ENCODE measurements at regions not wholly inside any gene's neighbourhood (a gene's known extent, or its start where the extent isn't known, plus 50 kb on each side); places are given as distances from the start of the nearest gene placed in this dataset.

GRCh38 chr11:113567867-113568544 lies 92.8 kb upstream of the DRD2 start:
- Mint-ChIP-seq H3K27me3 (ENCODE audit: low read depth) (peaks cover 19% of the 10 kb centered on the region), H3K36me3 (ENCODE audit: low read depth) (no peaks in the 10 kb centered on the region), H3K27ac (peak overlapping the region; percentile 28 to 73 (median 63)), H3K9me3 (no peaks in the 10 kb centered on the region), H3K4me1 (peaks cover 37% of the 10 kb centered on the region), H3K4me3 (no peak overlapping the region)
- TF ChIP-seq, protein P1, sequence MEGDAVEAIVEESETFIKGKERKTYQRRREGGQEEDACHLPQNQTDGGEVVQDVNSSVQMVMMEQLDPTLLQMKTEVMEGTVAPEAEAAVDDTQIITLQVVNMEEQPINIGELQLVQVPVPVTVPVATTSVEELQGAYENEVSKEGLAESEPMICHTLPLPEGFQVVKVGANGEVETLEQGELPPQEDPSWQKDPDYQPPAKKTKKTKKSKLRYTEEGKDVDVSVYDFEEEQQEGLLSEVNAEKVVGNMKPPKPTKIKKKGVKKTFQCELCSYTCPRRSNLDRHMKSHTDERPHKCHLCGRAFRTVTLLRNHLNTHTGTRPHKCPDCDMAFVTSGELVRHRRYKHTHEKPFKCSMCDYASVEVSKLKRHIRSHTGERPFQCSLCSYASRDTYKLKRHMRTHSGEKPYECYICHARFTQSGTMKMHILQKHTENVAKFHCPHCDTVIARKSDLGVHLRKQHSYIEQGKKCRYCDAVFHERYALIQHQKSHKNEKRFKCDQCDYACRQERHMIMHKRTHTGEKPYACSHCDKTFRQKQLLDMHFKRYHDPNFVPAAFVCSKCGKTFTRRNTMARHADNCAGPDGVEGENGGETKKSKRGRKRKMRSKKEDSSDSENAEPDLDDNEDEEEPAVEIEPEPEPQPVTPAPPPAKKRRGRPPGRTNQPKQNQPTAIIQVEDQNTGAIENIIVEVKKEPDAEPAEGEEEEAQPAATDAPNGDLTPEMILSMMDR (IDR thresholded peaks at IDR 0.05; ENCODE audit: unreplicated experiment in 3 of 3) = no peak

DNA sequence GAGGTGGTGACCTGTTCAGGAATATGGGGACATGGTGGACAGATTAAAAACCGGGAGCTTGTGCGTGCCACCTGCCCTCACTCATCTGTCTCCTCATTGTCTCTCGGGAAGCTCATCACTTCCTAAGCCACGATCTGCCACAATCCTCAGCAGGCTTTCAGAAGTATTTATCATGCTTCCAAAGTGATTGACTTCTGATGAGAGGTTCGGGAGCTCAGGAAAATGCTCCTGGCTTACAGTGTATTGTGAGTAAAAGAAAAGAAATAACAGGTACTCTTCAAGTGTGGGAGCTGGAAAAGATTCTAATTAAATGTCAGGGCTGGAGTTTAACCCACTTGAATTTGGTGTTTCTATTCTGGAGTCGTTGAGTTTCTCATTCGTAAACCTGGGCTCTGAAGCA lies 91.9 kb upstream of the DRD2 start:
- no peaks in the 10 kb centered on the region for H3K36me3 Mint-ChIP-seq (ENCODE audit: low read depth)
- peaks cover 22% of the 10 kb centered on the region for H3K27me3 Mint-ChIP-seq (ENCODE audit: low read depth)
- H3K4me3 Mint-ChIP-seq = no peak overlapping the region
- TF ChIP-seq, protein P1 (IDR thresholded peaks at IDR 0.05; ENCODE audit: unreplicated experiment in 3 of 3) = no peak
- peak overlapping the region in 1 of 3 experiments; percentile 29 for H3K27ac Mint-ChIP-seq
- peaks cover 31% of the 10 kb centered on the region for H3K4me1 Mint-ChIP-seq
- H3K9me3 Mint-ChIP-seq = no peaks in the 10 kb centered on the region

DNA sequence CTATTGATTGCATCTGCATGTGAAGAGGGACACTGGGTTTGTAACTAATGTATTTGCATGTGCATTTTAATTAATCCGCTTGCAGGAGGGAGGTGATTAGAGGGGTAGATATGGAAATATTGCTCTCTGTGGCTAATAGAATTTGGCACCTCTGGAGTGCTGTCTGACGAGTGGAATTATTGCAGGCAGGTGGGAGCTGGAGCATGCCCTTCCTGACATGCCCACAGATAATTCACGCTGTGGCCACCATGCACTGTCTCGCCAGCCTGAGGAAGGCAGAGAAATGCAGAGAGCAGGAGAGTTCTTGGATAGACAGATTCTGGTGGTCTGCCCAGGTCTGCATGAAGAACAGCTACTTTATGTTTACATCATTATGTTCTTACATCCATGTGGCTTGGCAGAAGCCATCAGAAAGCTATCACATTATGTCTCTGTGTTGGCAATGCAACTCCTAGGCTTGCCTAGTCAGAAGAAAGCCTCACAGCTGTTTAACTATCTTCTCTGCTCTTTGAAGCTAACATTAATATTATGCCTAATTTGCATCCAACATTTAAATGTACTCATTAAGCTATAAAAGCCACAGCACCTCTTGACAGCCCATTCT lies 89.4 kb upstream of the DRD2 start:
- TF ChIP-seq, protein P1 (IDR thresholded peaks at IDR 0.05; ENCODE audit: unreplicated experiment in 3 of 3) = no peak
- Mint-ChIP-seq H3K36me3 (ENCODE audit: low read depth) (no peaks in the 10 kb centered on the region), H3K27me3 (ENCODE audit: low read depth) (peaks cover 33% of the 10 kb centered on the region)

GRCh38 chr11:113563766-113564526 lies 88.7 kb upstream of the DRD2 start:
- no peaks in the 10 kb centered on the region for H3K9me3 Mint-ChIP-seq
- H3K27me3 Mint-ChIP-seq (ENCODE audit: low read depth) = peaks cover 33% of the 10 kb centered on the region
- H3K4me3 Mint-ChIP-seq = no peak overlapping the region
- no peak overlapping the region for H3K27ac Mint-ChIP-seq
- TF ChIP-seq, protein P1 (IDR thresholded peaks at IDR 0.05; ENCODE audit: unreplicated experiment in 3 of 3) = no peak
- peaks cover 21% of the 10 kb centered on the region for H3K4me1 Mint-ChIP-seq
- H3K36me3 Mint-ChIP-seq (ENCODE audit: low read depth) = no peaks in the 10 kb centered on the region

More for the DNA sequence above, 89.4 kb upstream of the DRD2 start:
- Mint-ChIP-seq H3K4me3 (no peak overlapping the region), H3K9me3 (no peaks in the 10 kb centered on the region), H3K27ac (no peak overlapping the region), H3K4me1 (peaks cover 21% of the 10 kb centered on the region)

DNA sequence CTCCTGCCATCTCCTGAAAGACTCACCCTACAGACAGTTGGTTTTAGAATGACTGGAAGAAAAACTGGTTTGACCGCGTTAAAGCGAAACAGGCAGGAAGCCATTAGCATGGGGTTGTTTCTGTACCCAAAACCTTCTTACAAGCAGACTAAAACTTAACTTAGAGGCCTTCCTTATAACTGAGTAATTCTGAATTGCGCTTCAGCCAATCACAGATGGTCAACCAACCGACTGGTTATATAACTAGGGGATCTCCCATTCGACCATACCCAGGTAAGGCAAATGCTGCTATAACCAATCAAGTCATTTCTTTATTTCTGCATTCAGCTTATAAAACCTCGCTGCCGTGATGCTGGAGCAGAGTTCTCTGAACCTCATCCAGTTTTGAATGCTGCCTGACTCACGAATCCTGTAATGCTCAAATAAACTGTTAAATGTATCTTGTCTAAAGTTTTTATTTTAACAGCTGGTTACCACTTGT lies 87.8 kb upstream of the DRD2 start:
- Mint-ChIP-seq H3K36me3 (ENCODE audit: low read depth) (no peaks in the 10 kb centered on the region), H3K9me3 (no peaks in the 10 kb centered on the region), H3K27me3 (ENCODE audit: low read depth) (peaks cover 38% of the 10 kb centered on the region), H3K27ac (no peak overlapping the region), H3K4me3 (no peak overlapping the region), H3K4me1 (peaks cover 18% of the 10 kb centered on the region)
- TF ChIP-seq, protein P1 (IDR thresholded peaks at IDR 0.05; ENCODE audit: unreplicated experiment in 3 of 3) = no peak
